ENCODE measurements at regions not wholly inside any gene's neighbourhood (a gene's known extent, or its start where the extent isn't known, plus 50 kb on each side); places are given as distances from the start of the nearest gene placed in this dataset.

DNA sequence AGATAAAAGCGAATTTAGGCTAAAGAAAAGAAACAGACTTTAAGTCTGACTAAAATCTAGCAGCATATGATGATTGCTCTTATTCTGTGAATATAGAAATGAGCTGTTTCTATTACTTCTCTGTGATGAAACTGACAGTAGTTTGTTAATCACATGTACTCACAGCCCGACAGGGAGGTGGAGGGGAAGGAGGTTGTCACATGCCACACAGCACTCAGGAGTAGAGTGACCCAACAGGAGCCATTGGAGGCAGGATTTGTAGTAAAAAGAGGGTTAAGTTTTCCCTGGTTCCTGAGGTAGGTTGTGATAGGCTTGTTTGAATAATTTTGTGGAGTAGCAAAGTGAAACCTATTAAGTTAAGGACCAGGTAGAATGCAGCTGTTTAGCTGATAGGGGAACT lies 495.9 kb downstream of the CENPC start:
- TF ChIP-seq, protein P1, sequence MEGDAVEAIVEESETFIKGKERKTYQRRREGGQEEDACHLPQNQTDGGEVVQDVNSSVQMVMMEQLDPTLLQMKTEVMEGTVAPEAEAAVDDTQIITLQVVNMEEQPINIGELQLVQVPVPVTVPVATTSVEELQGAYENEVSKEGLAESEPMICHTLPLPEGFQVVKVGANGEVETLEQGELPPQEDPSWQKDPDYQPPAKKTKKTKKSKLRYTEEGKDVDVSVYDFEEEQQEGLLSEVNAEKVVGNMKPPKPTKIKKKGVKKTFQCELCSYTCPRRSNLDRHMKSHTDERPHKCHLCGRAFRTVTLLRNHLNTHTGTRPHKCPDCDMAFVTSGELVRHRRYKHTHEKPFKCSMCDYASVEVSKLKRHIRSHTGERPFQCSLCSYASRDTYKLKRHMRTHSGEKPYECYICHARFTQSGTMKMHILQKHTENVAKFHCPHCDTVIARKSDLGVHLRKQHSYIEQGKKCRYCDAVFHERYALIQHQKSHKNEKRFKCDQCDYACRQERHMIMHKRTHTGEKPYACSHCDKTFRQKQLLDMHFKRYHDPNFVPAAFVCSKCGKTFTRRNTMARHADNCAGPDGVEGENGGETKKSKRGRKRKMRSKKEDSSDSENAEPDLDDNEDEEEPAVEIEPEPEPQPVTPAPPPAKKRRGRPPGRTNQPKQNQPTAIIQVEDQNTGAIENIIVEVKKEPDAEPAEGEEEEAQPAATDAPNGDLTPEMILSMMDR (conservative IDR thresholded peaks at IDR 0.05; ENCODE audit: low read length): no peak
- no peak for TF ChIP-seq EZH2phosphoT487 (IDR thresholded peaks at IDR 0.05; ENCODE audit: borderline replicate concordance)
